GM12878 (cell line): ENCODE measurements at regions not wholly inside any gene's neighbourhood (a gene's known extent, or its start where the extent isn't known, plus 50 kb on each side); places are given as distances from the start of the nearest gene placed in this dataset.

ENCODE experiments used
- ATAC-seq: fragments of 200-7000 bp; cut with Tn5 transposase; 3 replicates; pipeline ENCODE4 v1.9.1; 2020; ENCODE audit warnings: mild to moderate bottlenecking, moderate library complexity
- BruUV-seq: library from RNA; stranded (reverse); fragments of 400-500 nt; replicated peaks from 2 replicates; lab custom pipeline; 2021; lab: Mats Ljungman, UMichigan
- CTCF ChIA-PET: fragments of 300-600 bp; sonication (Branson Sonifier 250); formaldehyde crosslinking; extraction: SDS; loops from one replicate; lab custom pipeline; 2021; ENCODE audit warnings: inconsistent platforms; lab: Yijun Ruan, JAX
- POLR2A ChIA-PET: fragments of 350-600 bp; formaldehyde crosslinking; extraction: SDS; loops from one replicate; lab custom pipeline; 2021; ENCODE audit warnings: inconsistent platforms; lab: Charles Lee
- RAD21 ChIA-PET: fragments of 300-600 bp; sonication (Branson Sonifier 250); formaldehyde crosslinking; loops from one replicate; lab custom pipeline; 2023; ENCODE audit warnings: antibody characterized with exemption; ENCODE audit not compliant: unreplicated experiment; lab: Charles Lee
- SMC1A ChIA-PET: fragments of 300-600 bp; sonication (Branson Sonifier 250); formaldehyde crosslinking; loops from one replicate; lab custom pipeline; 2023; ENCODE audit not compliant: unreplicated experiment, uncharacterized antibody; lab: Charles Lee
- DNase-seq: peaks from one replicate; pipeline ENCODE4 v3.0.0-alpha.2; 2011; ENCODE audit warnings: low read depth, low spot score
- FAIRE-seq: peaks from 3 replicates; lab custom pipeline; 2011; peaks lifted over from hg19 to GRCh38; lab: Jason Lieb, UNC
- H2AFZ ChIP-seq: 2 replicates; pipeline ENCODE4 v1.6.0; 2011; ENCODE audit warnings: low read depth, low read length, control low read depth; ENCODE audit not compliant: control insufficient read depth
- H3K27ac ChIP-seq: 2 replicates; pipeline ENCODE4 v1.5.1; 2011; ENCODE audit warnings: control low read depth; ENCODE audit not compliant: control insufficient read depth, insufficient read depth
- H3K27me3 ChIP-seq, 2 experiments: replicated peaks in 1 of 2; 2 replicates each; pipeline versions ENCODE4 v1.6.0 to v1.6.1; 2011; ENCODE audit warnings: low read length in 1 of 2; ENCODE audit not compliant: control insufficient read depth in 2 of 2, insufficient read depth in 2 of 2
- H3K36me3 ChIP-seq, 2 experiments: 2 replicates each; pipeline ENCODE4 v1.5.1; 2011; ENCODE audit warnings: low read length in 1 of 2; ENCODE audit not compliant: control insufficient read depth in 2 of 2, insufficient read depth in 2 of 2
- H3K4me1 ChIP-seq: 2 replicates; pipeline ENCODE4 v1.6.1; 2011; ENCODE audit warnings: mild to moderate bottlenecking, low read length, moderate library complexity, mixed read lengths; ENCODE audit not compliant: control insufficient read depth, insufficient read depth
- H3K4me2 ChIP-seq: 2 replicates; pipeline ENCODE4 v1.6.0; 2011; ENCODE audit warnings: control low read depth; ENCODE audit not compliant: control insufficient read depth, insufficient read depth
- H3K4me3 ChIP-seq: fragments of 200-600 bp; sonication (generic); 2 replicates; pipeline ENCODE4 v1.5.1; 2016
- H3K79me2 ChIP-seq: 2 replicates; pipeline ENCODE4 v1.6.0; 2011; ENCODE audit warnings: low read length; ENCODE audit not compliant: control insufficient read depth, insufficient read depth
- H3K9ac ChIP-seq: 2 replicates; pipeline ENCODE4 v1.8.0; 2011; ENCODE audit warnings: low read length, control low read depth, mixed read lengths; ENCODE audit not compliant: control insufficient read depth, insufficient read depth
- H3K9me3 ChIP-seq: replicated peaks from 3 replicates; pipeline ENCODE4 v1.5.1; 2011; ENCODE audit warnings: mild to moderate bottlenecking, low read length; ENCODE audit not compliant: control insufficient read depth, insufficient read depth
- H4K20me1 ChIP-seq: 2 replicates; pipeline ENCODE4 v1.6.0; 2011; ENCODE audit not compliant: control insufficient read depth, insufficient read depth
- ATF7 ChIP-seq: fragments of 450-650 bp; IDR thresholded peaks from 2 replicates; pipeline ENCODE4 v1.6.1; 2016; ENCODE audit warnings: low read depth, mild to moderate bottlenecking
- BMI1 ChIP-seq: fragments of 450-650 bp; IDR thresholded peaks from 2 replicates; pipeline ENCODE4 v1.6.1; 2016; ENCODE audit warnings: mild to moderate bottlenecking, moderate library complexity, borderline replicate concordance
- IRF5 ChIP-seq: fragments of 450-650 bp; IDR thresholded peaks from 2 replicates; pipeline ENCODE4 v1.6.1; 2017; ENCODE audit warnings: borderline replicate concordance
- NR2F1 ChIP-seq: fragments of 450-650 bp; conservative IDR thresholded peaks from 2 replicates; pipeline ENCODE4 v1.6.1; 2017; ENCODE audit warnings: mild to moderate bottlenecking
- TCF3 ChIP-seq: IDR thresholded peaks from 2 replicates; pipeline ENCODE4 v1.6.1; 2012; ENCODE audit warnings: low read depth, mild to moderate bottlenecking, low read length, borderline replicate concordance; ENCODE audit not compliant: insufficient read depth
- ZNF207 ChIP-seq: fragments of 450-650 bp; IDR thresholded peaks from 2 replicates; pipeline ENCODE4 v1.6.1; 2014; ENCODE audit warnings: antibody characterized with exemption, mild to moderate bottlenecking, borderline replicate concordance
- WGBS: methylation state at CpG from one replicate; pipeline ENCODE4 v1.1.6; 2016; ENCODE audit warnings: low lambda C conversion rate; ENCODE audit not compliant: insufficient replicate concordance, insufficient coverage; ENCODE audit errors: missing lambda C conversion rate; 5-methylcytosine and 5-hydroxymethylcytosine counted together
- in situ Hi-C: fragments of 300-500 bp; cut with MboI; formaldehyde crosslinking; loops from 9 replicates; pipeline ENCODE4 v1.14.3; 2018; ENCODE audit warnings: mixed read lengths
- intact Hi-C: fragments of 100-400 bp; cut with micrococcal nuclease; formaldehyde crosslinking; loops from one replicate; pipeline ENCODE4 v1.14.2; 2022; ENCODE audit not compliant: unreplicated experiment

- H3K9ac ChIP-seq, result no peak overlapping the region
- no peaks in the 10 kb centered on the region; the same call in 2 of the 3 replicates for H3K9me3 ChIP-seq
- BruUV-seq, result no TSS peak
- no peak overlapping the region for H2AFZ ChIP-seq
- no peak for DNase-seq
- H3K27me3 ChIP-seq, result no peaks in the 10 kb centered on the region
- H3K79me2 ChIP-seq, result no peaks in the 10 kb centered on the region
- ATAC-seq, result no peak
- POLR2A ChIA-PET, result no interaction called here
- no peak for TF ChIP-seq IRF5
- no peak for TF ChIP-seq BMI1
- no peak for TF ChIP-seq ATF7
- TF ChIP-seq ZNF207, result no peak
- TF ChIP-seq TCF3, result no peak
- TF ChIP-seq NR2F1, result no peak
- 35% methylated on average over 5 of the region's 5 CpGs for WGBS
- SMC1A ChIA-PET, result interaction anchor here (0.6 to 1.5 kb wide), 3 partner anchors 29 to 1500 kb away, joined by 3 to 4 read pairs (median 3); no protein-coding TSS in a partner anchor
- H3K4me1 ChIP-seq, result no peaks in the 10 kb centered on the region
- in situ Hi-C loops (no loop called here), intact Hi-C loops (no loop called here)
- no peaks in the 10 kb centered on the region for H4K20me1 ChIP-seq
- no peak overlapping the region for H3K4me2 ChIP-seq
- CTCF ChIA-PET, result interaction anchor here (0.6 kb wide), 1 partner anchor 14 kb away, joined by 3 read pairs; no protein-coding TSS in a partner anchor
- no peak overlapping the region for H3K4me3 ChIP-seq
- no peak overlapping the region for H3K27ac ChIP-seq
- H3K36me3 ChIP-seq, result no peaks in the 10 kb centered on the region
- FAIRE-seq, result no peak
- RAD21 ChIA-PET, result no interaction called here
Measured at GRCh38 chr12:81811778-81812125, 52.6 kb upstream of the PPFIA2 start.
